BLaER1 treated with 17β-estradiol and CSF1 and Interleukin-3, amounts not matched to agents 10 nM and 100 nM (cell line): ENCODE measurements at regions not wholly inside any gene's neighbourhood (a gene's known extent, or its start where the extent isn't known, plus 50 kb on each side); places are given as distances from the start of the nearest gene placed in this dataset.
"Not testable (repeated sequence)": the region's sequence is repeated elsewhere in the genome, so short reads cannot be mapped to it uniquely, and the experiment has no call there.

Experiments used
- H3K27ac ChIP-seq, 11 experiments: shearing (Covaris generic); formaldehyde crosslinking; 2 replicates each; pipeline ENCODE4 v1.8.1; 2022
- H3K27me3 ChIP-seq, 11 experiments: shearing (Covaris generic); formaldehyde crosslinking; 2 replicates each; pipeline ENCODE4 v1.8.1; 2022
- H3K36me3 ChIP-seq, 11 experiments: shearing (Covaris generic); formaldehyde crosslinking; 2 replicates each; pipeline ENCODE4 v1.8.1; 2022
- H3K4me1 ChIP-seq, 10 experiments: shearing (Covaris generic); formaldehyde crosslinking; 2 replicates each; pipeline ENCODE4 v1.8.1; 2022
- H3K4me2 ChIP-seq, 11 experiments: shearing (Covaris generic); formaldehyde crosslinking; 2 replicates each; pipeline ENCODE4 v1.8.1; 2022
- H3K4me3 ChIP-seq, 10 experiments: shearing (Covaris generic); formaldehyde crosslinking; 2 replicates each; pipeline ENCODE4 v1.8.1; 2022
- H3K9ac ChIP-seq, 11 experiments: shearing (Covaris generic); formaldehyde crosslinking; 2 replicates each; pipeline ENCODE4 v1.8.1; 2022
- H3K9me3 ChIP-seq, 11 experiments: shearing (Covaris generic); formaldehyde crosslinking; replicated peaks in 1 of 11; 2 replicates each; pipeline ENCODE4 v1.8.1; 2022
- H4K20me1 ChIP-seq, 11 experiments: shearing (Covaris generic); formaldehyde crosslinking; 2 replicates each; pipeline ENCODE4 v1.8.1; 2022
- Cebpa-rat ChIP-seq, 11 experiments: shearing (Covaris generic); IDR thresholded peaks; 2 replicates each; pipeline ENCODE4 v1.8.1; 2022

- Histone ChIP-seq H3K36me3 (no peaks in the 10 kb centered on the region), H3K9me3 (no peaks in the 10 kb centered on the region), H3K9ac (no peak overlapping the region), H3K4me2 (no peak overlapping the region), H3K27ac (no peak overlapping the region), H3K4me1 (no peaks in the 10 kb centered on the region), H3K4me3 (no peak overlapping the region), H4K20me1 (peaks cover 0 to 5% (median 0%) of the 10 kb centered on the region in 11 experiments; a peak in 3 of 22 replicates), H3K27me3 (peaks cover 92 to 100% (median 99%) of the 10 kb centered on the region in 11 experiments)
- no peak for TF ChIP-seq Cebpa-rat (IDR thresholded peaks at IDR 0.05)
Measured at GRCh38 chrX:34279866-34280560, 147.9 kb upstream of the FAM47A start.

GRCh38 chrX:34275699-34276098 lies 143.6 kb upstream of the FAM47A start:
- Histone ChIP-seq H3K27me3 (peaks cover 84 to 100% (median 99%) of the 10 kb centered on the region in 11 experiments), H3K4me2 (no peak overlapping the region), H3K4me3 (no peak overlapping the region), H3K4me1 (peaks cover 0 to 17% (median 0%) of the 10 kb centered on the region in 10 experiments; a peak in 6 of 20 replicates), H4K20me1 (peaks cover 0 to 5% (median 0%) of the 10 kb centered on the region in 11 experiments; a peak in 2 of 22 replicates), H3K27ac (no peak overlapping the region), H3K9ac (no peak overlapping the region), H3K9me3 (no peaks in the 10 kb centered on the region), H3K36me3 (no peaks in the 10 kb centered on the region)
- no peak for TF ChIP-seq Cebpa-rat (IDR thresholded peaks at IDR 0.05)

GRCh38 chrX:34270434-34270833 lies 138.3 kb upstream of the FAM47A start:
- H3K4me3 ChIP-seq = no peak overlapping the region
- H3K9ac ChIP-seq = no peak overlapping the region
- H3K4me2 ChIP-seq = no peak overlapping the region
- no peak overlapping the region for H3K27ac ChIP-seq
- H3K27me3 ChIP-seq = peaks cover 87 to 100% (median 100%) of the 10 kb centered on the region in 11 experiments
- no peak for TF ChIP-seq Cebpa-rat (IDR thresholded peaks at IDR 0.05)
- peaks cover 0 to 22% (median 0%) of the 10 kb centered on the region in 10 experiments; a peak in 6 of 20 replicates for H3K4me1 ChIP-seq
- H4K20me1 ChIP-seq = peaks cover 0 to 4% (median 0%) of the 10 kb centered on the region in 11 experiments; a peak in 1 of 22 replicates
- H3K36me3 ChIP-seq = no peaks in the 10 kb centered on the region
- no peaks in the 10 kb centered on the region for H3K9me3 ChIP-seq

GRCh38 chrX:34238896-34239295 lies 106.8 kb upstream of the FAM47A start:
- H3K4me1 ChIP-seq = no peaks in the 10 kb centered on the region
- no peak overlapping the region for H3K27ac ChIP-seq
- peaks cover 0 to 4% (median 0%) of the 10 kb centered on the region in 11 experiments; a peak in 1 of 22 replicates for H3K9me3 ChIP-seq
- H4K20me1 ChIP-seq = no peaks in the 10 kb centered on the region
- no peak overlapping the region for H3K4me3 ChIP-seq
- H3K9ac ChIP-seq = no peak overlapping the region
- no peaks in the 10 kb centered on the region for H3K36me3 ChIP-seq
- H3K27me3 ChIP-seq = peaks cover 47 to 100% (median 80%) of the 10 kb centered on the region in 11 experiments
- no peak for TF ChIP-seq Cebpa-rat (IDR thresholded peaks at IDR 0.05)
- no peak overlapping the region for H3K4me2 ChIP-seq

- not testable (repeated sequence) for H3K4me1 ChIP-seq, H3K9ac ChIP-seq
Measured at GRCh38 chrX:34230156-34230555, 98.0 kb upstream of the FAM47A start.

GRCh38 chrX:34227804-34228203 lies 95.7 kb upstream of the FAM47A start:
- Histone ChIP-seq H3K9ac (no peak overlapping the region), H3K36me3 (no peaks in the 10 kb centered on the region)
- no peak for TF ChIP-seq Cebpa-rat (IDR thresholded peaks at IDR 0.05)

More at GRCh38 chrX:34230156-34230555, 98.0 kb upstream of the FAM47A start:
- not testable (repeated sequence) for H4K20me1 ChIP-seq, H3K4me3 ChIP-seq, H3K36me3 ChIP-seq, H3K27ac ChIP-seq, H3K9me3 ChIP-seq, H3K4me2 ChIP-seq
- H3K27me3 ChIP-seq = peaks cover 34 to 98% (median 86%) of the 10 kb centered on the region in 11 experiments

GRCh38 chrX:34223574-34223973 lies 91.5 kb upstream of the FAM47A start:
- H3K27me3 ChIP-seq = peaks cover 37 to 99% (median 81%) of the 10 kb centered on the region in 11 experiments
- no peak overlapping the region for H3K4me2 ChIP-seq
- H3K36me3 ChIP-seq = no peaks in the 10 kb centered on the region
- no peak overlapping the region for H3K27ac ChIP-seq
- no peaks in the 10 kb centered on the region for H4K20me1 ChIP-seq
- H3K9ac ChIP-seq = no peak overlapping the region
- no peak overlapping the region for H3K4me3 ChIP-seq
- TF ChIP-seq Cebpa-rat (IDR thresholded peaks at IDR 0.05) = no peak
- peaks cover 0 to 7% (median 0%) of the 10 kb centered on the region in 11 experiments; a peak in 3 of 22 replicates for H3K9me3 ChIP-seq
- no peaks in the 10 kb centered on the region for H3K4me1 ChIP-seq

More at GRCh38 chrX:34227804-34228203, 95.7 kb upstream of the FAM47A start:
- Histone ChIP-seq H3K4me2 (no peak overlapping the region), H3K27ac (no peak overlapping the region), H4K20me1 (no peaks in the 10 kb centered on the region), H3K4me3 (no peak overlapping the region), H3K27me3 (peaks cover 33 to 98% (median 88%) of the 10 kb centered on the region in 11 experiments), H3K9me3 (peaks cover 0 to 7% (median 0%) of the 10 kb centered on the region in 11 experiments; a peak in 3 of 22 replicates), H3K4me1 (no peaks in the 10 kb centered on the region)

GRCh38 chrX:34218063-34218462 lies 85.9 kb upstream of the FAM47A start:
- peaks cover 36 to 99% (median 79%) of the 10 kb centered on the region in 11 experiments; a peak in 21 of 22 replicates for H3K27me3 ChIP-seq
- peak overlapping the region in 5 of 11 experiments; percentile 33 to 63 (median 47); a peak in 8 of 22 replicates for H3K27ac ChIP-seq
- H3K4me1 ChIP-seq = peaks cover 0 to 8% (median 0%) of the 10 kb centered on the region in 10 experiments; a peak in 4 of 20 replicates
- H3K36me3 ChIP-seq = no peaks in the 10 kb centered on the region
- H4K20me1 ChIP-seq = no peaks in the 10 kb centered on the region
- TF ChIP-seq Cebpa-rat (IDR thresholded peaks at IDR 0.05) = peak in 3 of 11 experiments; percentile 27 to 60 (median 58); a peak in 4 of 22 replicates
- H3K9ac ChIP-seq = no peak overlapping the region
- no peak overlapping the region for H3K4me3 ChIP-seq
- peaks cover 6 to 22% (median 13%) of the 10 kb centered on the region in 11 experiments; a peak in 19 of 22 replicates for H3K9me3 ChIP-seq
- H3K4me2 ChIP-seq = no peak overlapping the region

GRCh38 chrX:34197946-34198345 lies 65.8 kb upstream of the FAM47A start:
- Histone ChIP-seq H3K4me1 (no peaks in the 10 kb centered on the region), H3K27ac (no peak overlapping the region), H3K4me2 (no peak overlapping the region), H4K20me1 (no peaks in the 10 kb centered on the region; a peak in 1 of 22 replicates), H3K9me3 (peaks cover 0 to 6% (median 0%) of the 10 kb centered on the region in 11 experiments; a peak in 3 of 22 replicates), H3K9ac (no peak overlapping the region), H3K4me3 (no peak overlapping the region), H3K36me3 (no peaks in the 10 kb centered on the region), H3K27me3 (peaks cover 46 to 93% (median 80%) of the 10 kb centered on the region in 11 experiments)
- no peak for TF ChIP-seq Cebpa-rat (IDR thresholded peaks at IDR 0.05)
